ENCODE measurements at regions not wholly inside any gene's neighbourhood (a gene's known extent, or its start where the extent isn't known, plus 50 kb on each side); places are given as distances from the start of the nearest gene placed in this dataset.

DNA sequence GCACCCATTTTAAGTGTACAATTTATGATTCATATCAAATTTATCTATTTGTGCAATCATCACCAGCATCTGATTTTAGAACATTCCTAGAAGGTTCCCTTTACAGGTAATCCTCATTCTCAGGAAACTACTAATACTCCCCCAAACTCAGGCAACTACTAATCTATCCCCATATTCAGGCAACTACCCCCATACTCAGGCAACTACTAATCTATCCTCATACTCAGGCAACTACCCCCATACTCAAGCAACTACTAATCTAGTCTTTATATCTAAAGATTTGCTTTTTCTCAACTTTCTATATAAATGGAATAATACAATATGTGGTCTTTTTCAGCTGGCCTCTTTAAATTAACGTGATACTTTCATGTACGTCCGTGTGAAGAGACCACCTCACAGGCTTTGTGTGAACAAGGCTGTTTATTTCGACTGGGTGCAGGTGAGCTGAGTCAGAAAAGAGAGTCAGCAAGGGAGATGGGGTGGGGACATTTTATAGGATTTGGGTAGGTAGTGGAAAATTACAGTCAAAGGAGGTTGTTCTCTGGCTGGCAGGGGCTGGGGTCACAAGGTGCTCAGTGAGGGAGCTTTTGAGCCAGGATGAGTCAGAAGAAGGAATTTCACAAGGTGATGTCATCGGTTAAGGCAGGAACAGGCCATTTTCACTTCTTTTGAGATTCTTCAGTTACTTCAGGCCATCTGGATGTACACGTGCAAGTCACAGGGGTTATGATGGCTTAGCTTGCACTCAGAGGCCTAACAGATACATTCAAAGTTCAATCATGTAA lies 1444.5 kb upstream of the CADM2 start:
- DNase-seq, result no peak

DNA sequence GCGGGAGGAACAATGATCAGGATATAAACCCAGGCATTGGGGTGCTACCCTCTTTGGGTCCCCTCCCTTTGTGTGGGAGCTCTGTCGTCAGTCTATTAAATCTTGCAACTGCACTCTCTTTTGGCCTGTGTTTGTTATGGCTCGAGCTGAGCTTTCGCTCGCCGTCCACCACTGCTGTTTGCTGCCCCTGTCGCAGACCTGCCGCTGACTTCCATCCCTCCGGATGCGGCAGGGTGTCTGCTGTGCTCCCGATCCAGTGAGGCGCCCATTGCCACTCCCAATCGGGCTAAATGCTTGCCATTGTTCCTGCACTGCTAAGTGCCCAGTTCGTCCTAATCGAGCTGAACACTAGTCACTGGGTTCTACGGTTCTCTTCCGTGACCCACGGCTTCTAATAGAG lies 1443.7 kb upstream of the CADM2 start:
- DNase-seq, result no peak

GRCh38 chr3:83523470-83524073 lies 1435.2 kb upstream of the CADM2 start:
- DNase-seq, result no peak

GRCh38 chr3:83524901-83525300 lies 1433.9 kb upstream of the CADM2 start:
- DNase-seq, result no peak

DNA sequence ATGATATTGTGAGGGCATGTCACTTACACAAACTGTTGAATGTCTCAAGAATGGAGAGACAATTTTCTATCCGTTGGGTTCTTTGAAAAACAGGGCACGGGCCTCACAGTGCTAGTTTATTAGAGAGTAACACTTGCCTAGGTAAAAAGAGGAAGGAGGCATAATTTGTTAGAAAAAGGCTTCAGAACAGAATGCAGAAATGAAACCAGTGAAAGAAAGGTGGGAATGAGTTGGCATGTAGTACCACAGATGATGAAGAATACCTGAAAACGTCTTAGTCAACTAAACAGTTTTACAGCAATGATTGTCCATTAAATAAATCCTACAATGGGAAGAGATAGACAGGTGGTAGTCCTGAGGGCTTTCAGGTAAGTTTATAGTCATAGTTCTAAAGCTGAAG lies 1399.7 kb upstream of the CADM2 start:
- no peak for DNase-seq

- DNase-seq, result no peak
These were observed 1390.9 kb upstream of the CADM2 start for GRCh38 chr3:83567935-83568334.

DNA sequence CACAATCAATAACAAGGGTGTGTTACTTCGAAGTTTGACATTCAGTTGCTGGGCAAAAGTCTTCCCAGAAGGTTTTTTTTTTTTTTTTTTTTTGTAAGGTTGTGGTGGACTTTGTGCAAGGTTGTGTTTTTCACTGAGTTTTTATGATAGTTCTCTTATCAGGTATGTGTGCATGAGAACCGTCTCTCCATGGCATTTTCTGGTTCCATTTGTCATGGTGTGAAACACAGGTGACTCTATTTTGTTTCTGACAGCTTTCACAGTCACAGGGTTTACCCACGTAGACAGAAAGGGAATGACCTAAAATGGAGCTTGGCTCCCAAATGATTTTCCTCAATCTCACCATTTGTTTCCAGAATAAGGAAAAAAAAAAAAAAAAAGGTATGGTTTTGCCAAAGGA lies 1377.2 kb upstream of the CADM2 start:
- no peak for DNase-seq

GRCh38 chr3:83601704-83602103 lies 1357.1 kb upstream of the CADM2 start:
- no peak for DNase-seq

DNA sequence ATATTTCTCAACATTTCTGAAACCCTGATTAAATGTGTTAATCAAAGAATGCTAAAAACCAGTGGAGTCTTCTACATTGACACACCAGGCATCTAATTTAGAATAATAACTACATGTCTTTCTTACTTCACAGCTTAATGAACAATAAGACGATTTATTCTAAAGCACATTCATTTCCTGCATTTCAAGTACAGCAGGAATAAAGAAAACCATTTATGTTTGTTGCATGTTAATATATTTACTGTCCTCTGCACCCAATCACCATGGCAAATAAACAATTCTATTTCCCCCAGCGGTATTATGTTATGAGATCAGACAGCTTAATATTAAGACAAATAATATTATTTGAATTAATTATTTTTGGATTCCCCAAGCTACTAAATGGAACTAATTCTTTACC lies 1336.3 kb upstream of the CADM2 start:
- no peak for DNase-seq

- DNase-seq, result no peak
These were observed 1333.5 kb upstream of the CADM2 start for GRCh38 chr3:83625261-83625660.

- no peak for DNase-seq
These were observed 1330.3 kb upstream of the CADM2 start for GRCh38 chr3:83628471-83628870.

- DNase-seq, result no peak
These were observed 1326.3 kb upstream of the CADM2 start for GRCh38 chr3:83632526-83632925.

GRCh38 chr3:83633758-83634157 lies 1325.0 kb upstream of the CADM2 start:
- DNase-seq, result no peak

DNA sequence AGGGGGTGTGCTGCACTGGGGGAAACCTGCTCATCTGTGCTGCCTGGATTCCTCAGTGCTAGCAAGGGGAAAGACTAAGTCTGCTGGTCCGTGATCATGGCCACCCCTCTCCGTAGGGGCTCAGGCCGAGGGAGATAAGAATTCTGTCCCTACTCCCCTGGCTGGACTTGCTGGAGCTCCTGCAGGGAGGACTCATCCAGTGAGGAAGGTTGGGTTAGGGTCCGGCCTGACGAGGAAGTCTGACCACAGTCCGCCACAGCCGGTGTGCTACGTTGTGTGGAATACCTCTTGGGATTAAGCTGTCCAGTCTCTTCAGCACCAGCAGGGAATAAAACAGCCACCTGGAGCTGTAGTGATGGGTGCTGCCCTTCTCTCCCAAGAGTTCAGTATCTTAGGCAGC lies 1309.1 kb upstream of the CADM2 start:
- DNase-seq, result peak in 1 of 4 experiments; percentile 0

DNA sequence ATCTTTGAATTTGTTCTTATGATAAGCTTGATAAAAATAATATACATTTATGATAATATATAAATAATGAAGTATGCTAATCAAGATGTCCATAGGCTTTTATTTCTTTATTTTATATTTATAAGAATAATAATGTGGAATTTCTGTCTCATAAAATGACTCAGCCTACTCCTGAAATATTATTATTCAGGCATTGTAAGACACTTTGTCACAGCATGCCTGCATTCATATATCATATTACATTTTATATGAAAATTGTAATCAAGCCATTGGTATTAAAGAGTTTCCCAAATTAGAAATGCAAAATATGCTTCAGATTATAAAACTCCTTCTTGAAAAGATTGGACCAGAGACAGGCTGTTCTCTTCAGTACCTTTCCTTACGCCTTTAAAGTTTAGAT lies 1303.7 kb upstream of the CADM2 start:
- DNase-seq, result no peak

GRCh38 chr3:83662381-83662960 lies 1296.3 kb upstream of the CADM2 start:
- no peak for DNase-seq

DNA sequence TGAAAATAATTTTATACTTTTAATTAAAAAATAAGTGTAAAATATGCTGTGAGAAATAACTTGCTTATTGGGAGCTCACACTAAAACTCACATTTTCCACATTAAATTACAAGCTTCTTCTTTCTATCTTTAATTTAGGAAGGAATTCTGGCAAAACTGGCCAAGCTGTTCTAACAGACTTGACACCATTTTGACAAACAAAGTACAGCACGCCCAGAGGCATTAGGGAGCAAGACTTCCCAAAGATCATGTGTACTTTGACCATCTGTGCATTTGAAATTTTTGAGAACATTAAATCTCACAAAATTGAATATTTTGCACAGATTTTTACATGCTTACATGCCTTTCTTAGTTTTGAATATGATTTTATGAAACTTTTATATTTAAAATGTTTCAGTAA lies 1288.4 kb upstream of the CADM2 start:
- no peak for DNase-seq

DNA sequence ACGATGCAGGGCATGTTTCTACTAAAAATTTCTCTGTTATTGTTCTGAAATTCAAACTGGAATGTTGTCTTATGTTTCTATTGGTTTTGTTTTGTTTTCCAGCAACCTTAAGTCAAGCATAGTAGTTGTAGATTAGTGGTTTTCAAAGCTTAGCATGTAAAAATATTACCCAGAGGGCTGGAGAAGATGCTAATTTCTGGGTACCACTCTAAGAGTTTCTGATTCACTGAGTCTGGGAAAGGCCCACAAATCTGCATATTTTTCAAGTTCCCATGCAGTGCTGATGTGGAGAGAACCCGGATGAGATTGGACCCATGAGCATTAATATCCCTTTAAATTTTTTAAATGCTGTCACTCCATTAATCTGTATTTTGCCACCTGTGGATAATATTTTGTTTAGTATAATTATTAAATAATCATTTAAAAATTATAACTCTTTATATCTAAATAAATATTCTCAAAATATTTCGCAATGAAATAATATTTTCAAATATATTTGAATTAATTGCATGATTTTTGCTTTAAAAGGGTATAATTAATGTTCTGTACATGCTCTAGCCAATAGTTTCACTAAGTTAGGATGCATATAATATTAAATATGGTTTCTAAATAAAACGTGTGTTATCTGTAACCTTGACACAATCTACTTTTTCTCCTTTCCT lies 1274.7 kb upstream of the CADM2 start:
- no peak for DNase-seq

DNA sequence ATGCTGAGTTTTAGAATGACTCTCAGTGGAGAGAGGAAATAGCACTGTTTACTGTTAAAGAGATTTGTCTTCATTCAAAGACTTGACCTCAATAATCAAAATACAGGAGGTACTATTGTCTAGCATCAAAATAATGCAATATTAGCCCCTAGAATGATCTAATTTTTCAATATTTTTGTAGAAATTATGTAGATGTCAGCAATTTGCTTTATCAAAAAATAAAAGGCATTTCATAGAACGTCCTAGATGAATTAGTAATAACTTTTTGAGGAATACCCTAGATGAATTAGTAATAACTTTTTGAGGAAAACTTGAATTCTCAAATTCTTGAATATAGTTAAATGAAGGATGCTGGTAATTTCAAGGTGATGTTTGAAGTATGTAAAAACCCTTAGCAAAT lies 1252.1 kb upstream of the CADM2 start:
- no peak for DNase-seq

- no peak for DNase-seq
These were observed 1243.5 kb upstream of the CADM2 start for GRCh38 chr3:83715307-83715706.

DNA sequence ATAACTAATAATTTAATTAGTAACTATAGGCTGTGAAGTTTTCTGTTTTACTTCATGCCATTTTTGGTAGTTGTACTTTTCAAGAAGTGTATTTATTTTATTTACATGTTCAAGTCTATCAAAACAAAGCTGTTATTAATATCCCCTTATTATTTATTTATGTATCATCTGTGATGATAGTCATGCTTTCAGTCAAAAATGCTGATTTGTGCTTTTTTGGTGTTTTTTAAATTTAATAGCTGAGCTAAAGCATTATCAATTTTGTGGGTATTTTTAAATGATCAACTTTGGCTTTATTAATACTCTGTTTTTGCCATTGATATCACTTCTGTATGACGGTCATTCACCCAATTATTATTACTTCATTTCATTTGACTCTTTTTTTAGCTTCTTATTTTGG lies 1229.2 kb upstream of the CADM2 start:
- no peak for DNase-seq

GRCh38 chr3:83734656-83735055 lies 1224.1 kb upstream of the CADM2 start:
- DNase-seq, result no peak

- DNase-seq, result no peak
These were observed 1220.6 kb upstream of the CADM2 start for GRCh38 chr3:83738202-83738601.

- no peak for DNase-seq
These were observed 1218.3 kb upstream of the CADM2 start for GRCh38 chr3:83740504-83740903.
